ENCODE measurements at regions not wholly inside any gene's neighbourhood (a gene's known extent, or its start where the extent isn't known, plus 50 kb on each side); places are given as distances from the start of the nearest gene placed in this dataset.
"Not testable (repeated sequence)": the region's sequence is repeated elsewhere in the genome, so short reads cannot be mapped to it uniquely, and the experiment has no call there.

GRCh38 chr12:47346251-47347019 is 266.7 kb upstream of the AMIGO2 start:
- no peaks in the 10 kb centered on the region for H3K4me1 ChIP-seq (replicated peaks)
- H3K36me3 ChIP-seq, result no peaks in the 10 kb centered on the region
- H3K27me3 ChIP-seq (replicated peaks), result no peaks in the 10 kb centered on the region
- H3K27ac ChIP-seq, result no peak overlapping the region
- no peaks in the 10 kb centered on the region for H3K9me3 ChIP-seq (replicated peaks)
- no peak overlapping the region for H3K4me3 ChIP-seq
- no peak for DNase-seq (ENCODE audit: low read depth in 1 of 2, low spot score in 2 of 2)

- Histone ChIP-seq H3K9me3 (replicated peaks) (no peaks in the 10 kb centered on the region), H3K4me3 (no peak overlapping the region), H3K36me3 (no peaks in the 10 kb centered on the region), H3K4me1 (replicated peaks) (no peaks in the 10 kb centered on the region), H3K27ac (no peak overlapping the region), H3K27me3 (replicated peaks) (no peaks in the 10 kb centered on the region)
- no peak for DNase-seq (ENCODE audit: low read depth in 1 of 2, low spot score in 2 of 2)
Measured at GRCh38 chr12:47343684-47344567, 264.2 kb upstream of the AMIGO2 start.

GRCh38 chr12:47340411-47341015 is 260.8 kb upstream of the AMIGO2 start:
- DNase-seq (ENCODE audit: low read depth in 1 of 2, low spot score in 2 of 2), result no peak
- H3K4me1 ChIP-seq (replicated peaks), result no peaks in the 10 kb centered on the region
- H3K27ac ChIP-seq, result no peak overlapping the region
- no peak overlapping the region for H3K4me3 ChIP-seq
- no peaks in the 10 kb centered on the region for H3K27me3 ChIP-seq (replicated peaks)
- H3K36me3 ChIP-seq, result no peaks in the 10 kb centered on the region
- H3K9me3 ChIP-seq (replicated peaks), result no peaks in the 10 kb centered on the region

GRCh38 chr12:47337581-47337980 is 257.8 kb upstream of the AMIGO2 start:
- H3K27ac ChIP-seq, result no peak overlapping the region
- no peaks in the 10 kb centered on the region for H3K27me3 ChIP-seq (replicated peaks)
- H3K36me3 ChIP-seq, result no peaks in the 10 kb centered on the region
- H3K9me3 ChIP-seq (replicated peaks), result no peaks in the 10 kb centered on the region
- no peak overlapping the region for H3K4me3 ChIP-seq
- no peaks in the 10 kb centered on the region for H3K4me1 ChIP-seq (replicated peaks)
- DNase-seq (ENCODE audit: low read depth in 1 of 2, low spot score in 2 of 2), result no peak

- not testable (repeated sequence) for H3K4me3 ChIP-seq; H3K27ac ChIP-seq; H3K36me3 ChIP-seq; DNase-seq (ENCODE audit: low read depth in 1 of 2, low spot score in 2 of 2); H3K27me3 ChIP-seq (replicated peaks); H3K9me3 ChIP-seq (replicated peaks); H3K4me1 ChIP-seq (replicated peaks)
Measured at GRCh38 chr12:47333271-47333858, 253.6 kb upstream of the AMIGO2 start.

GRCh38 chr12:47328831-47329545 is 249.2 kb upstream of the AMIGO2 start:
- no peaks in the 10 kb centered on the region for H3K4me1 ChIP-seq (replicated peaks)
- no peaks in the 10 kb centered on the region for H3K27me3 ChIP-seq (replicated peaks)
- no peak overlapping the region for H3K27ac ChIP-seq
- no peak overlapping the region for H3K4me3 ChIP-seq
- DNase-seq (ENCODE audit: low read depth in 1 of 2, low spot score in 2 of 2), result no peak
- H3K9me3 ChIP-seq (replicated peaks), result no peaks in the 10 kb centered on the region
- no peaks in the 10 kb centered on the region for H3K36me3 ChIP-seq

- DNase-seq (ENCODE audit: low read depth in 1 of 2, low spot score in 2 of 2), result no peak
- no peak overlapping the region for H3K4me3 ChIP-seq
- no peaks in the 10 kb centered on the region for H3K9me3 ChIP-seq (replicated peaks)
- H3K4me1 ChIP-seq (replicated peaks), result no peaks in the 10 kb centered on the region
- no peak overlapping the region for H3K27ac ChIP-seq
- no peaks in the 10 kb centered on the region for H3K27me3 ChIP-seq (replicated peaks)
- no peaks in the 10 kb centered on the region for H3K36me3 ChIP-seq
Measured at GRCh38 chr12:47326190-47326589, 246.4 kb upstream of the AMIGO2 start.

GRCh38 chr12:47323802-47324201 is 244.0 kb upstream of the AMIGO2 start:
- H3K36me3 ChIP-seq, result no peaks in the 10 kb centered on the region
- H3K9me3 ChIP-seq (replicated peaks), result no peaks in the 10 kb centered on the region
- H3K4me3 ChIP-seq, result no peak overlapping the region
- H3K27ac ChIP-seq, result no peak overlapping the region
- no peaks in the 10 kb centered on the region for H3K27me3 ChIP-seq (replicated peaks)
- no peak for DNase-seq (ENCODE audit: low read depth in 1 of 2, low spot score in 2 of 2)
- no peaks in the 10 kb centered on the region for H3K4me1 ChIP-seq (replicated peaks)

GRCh38 chr12:47321436-47321835 is 241.7 kb upstream of the AMIGO2 start:
- no peaks in the 10 kb centered on the region for H3K36me3 ChIP-seq
- no peak for DNase-seq (ENCODE audit: low read depth in 1 of 2, low spot score in 2 of 2)
- H3K4me1 ChIP-seq (replicated peaks), result no peaks in the 10 kb centered on the region

GRCh38 chr12:47319746-47320145 is 240.0 kb upstream of the AMIGO2 start:
- no peak for DNase-seq (ENCODE audit: low read depth in 1 of 2, low spot score in 2 of 2)
- Histone ChIP-seq H3K9me3 (replicated peaks) (no peaks in the 10 kb centered on the region), H3K27me3 (replicated peaks) (no peaks in the 10 kb centered on the region), H3K36me3 (no peaks in the 10 kb centered on the region), H3K4me3 (no peak overlapping the region), H3K27ac (no peak overlapping the region), H3K4me1 (replicated peaks) (no peaks in the 10 kb centered on the region)

More at GRCh38 chr12:47321436-47321835, 241.7 kb upstream of the AMIGO2 start:
- Histone ChIP-seq H3K4me3 (no peak overlapping the region), H3K27me3 (replicated peaks) (no peaks in the 10 kb centered on the region), H3K9me3 (replicated peaks) (no peaks in the 10 kb centered on the region), H3K27ac (no peak overlapping the region)

GRCh38 chr12:47318963-47319362 is 239.2 kb upstream of the AMIGO2 start:
- H3K27ac ChIP-seq, result no peak overlapping the region

GRCh38 chr12:47317175-47317915 is 237.6 kb upstream of the AMIGO2 start:
- Histone ChIP-seq H3K27me3 (replicated peaks) (no peaks in the 10 kb centered on the region), H3K4me1 (replicated peaks) (no peaks in the 10 kb centered on the region), H3K27ac (no peak overlapping the region), H3K4me3 (no peak overlapping the region), H3K36me3 (no peaks in the 10 kb centered on the region), H3K9me3 (replicated peaks) (no peaks in the 10 kb centered on the region)
- no peak for DNase-seq (ENCODE audit: low read depth in 1 of 2, low spot score in 2 of 2)

More at GRCh38 chr12:47318963-47319362, 239.2 kb upstream of the AMIGO2 start:
- Histone ChIP-seq H3K4me1 (replicated peaks) (no peaks in the 10 kb centered on the region), H3K9me3 (replicated peaks) (no peaks in the 10 kb centered on the region), H3K4me3 (no peak overlapping the region), H3K27me3 (replicated peaks) (no peaks in the 10 kb centered on the region), H3K36me3 (no peaks in the 10 kb centered on the region)
- DNase-seq (ENCODE audit: low read depth in 1 of 2, low spot score in 2 of 2), result no peak

GRCh38 chr12:47316609-47317049 is 236.9 kb upstream of the AMIGO2 start:
- no peaks in the 10 kb centered on the region for H3K36me3 ChIP-seq
- H3K27me3 ChIP-seq (replicated peaks), result no peaks in the 10 kb centered on the region
- no peaks in the 10 kb centered on the region for H3K4me1 ChIP-seq (replicated peaks)
- DNase-seq (ENCODE audit: low read depth in 1 of 2, low spot score in 2 of 2), result no peak
- no peak overlapping the region for H3K27ac ChIP-seq
- H3K9me3 ChIP-seq (replicated peaks), result no peaks in the 10 kb centered on the region
- no peak overlapping the region for H3K4me3 ChIP-seq

Measured in SJSA1 (cell line).